ENCODE measurements at regions not wholly inside any gene's neighbourhood (a gene's known extent, or its start where the extent isn't known, plus 50 kb on each side); places are given as distances from the start of the nearest gene placed in this dataset.

- Histone ChIP-seq H3K27me3 (no peaks in the 10 kb centered on the region), H3K36me3 (replicated peaks in 1 of 2) (no peaks in the 10 kb centered on the region), H3K27ac (no peak overlapping the region), H3K4me3 (no peak overlapping the region), H3K9me3 (replicated peaks in 1 of 3) (no peaks in the 10 kb centered on the region), H3K4me1 (replicated peaks in 1 of 2) (no peaks in the 10 kb centered on the region)
- intact Hi-C loops (cut with DNase I), result no loop called here
- 87 to 92% (median 92%) methylated on average over 6 of the region's 6 CpGs for WGBS, 4 donors
- no peak for TF ChIP-seq POLR2A (IDR thresholded peaks at IDR 0.05)
- no peak for TF ChIP-seq CTCF (IDR thresholded peaks at IDR 0.05)
- no peak for DNase-seq
Observed at GRCh38 chr18:64295839-64296238, 147.0 kb upstream of the LINC00305 start.

DNA sequence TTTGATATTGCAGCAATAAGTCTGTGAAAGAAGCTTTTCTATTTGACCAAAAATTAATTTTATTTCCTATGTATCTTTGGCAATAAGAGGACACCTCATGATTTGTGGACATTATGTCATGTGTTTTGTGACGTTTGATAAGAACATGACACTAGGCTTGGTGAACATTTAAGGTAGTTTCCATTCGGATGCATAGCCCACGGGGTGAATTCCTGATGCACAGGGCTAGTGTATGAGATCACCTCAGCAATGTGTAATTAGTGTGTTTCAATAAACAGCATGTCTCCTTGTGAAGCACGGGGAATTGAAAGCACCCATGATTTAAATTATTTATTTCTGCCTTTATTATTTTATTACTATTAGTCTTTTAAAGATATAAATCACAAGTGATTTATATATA is 146.1 kb upstream of the LINC00305 start:
- WGBS, 4 donors, result 68 to 86% (median 75%) methylated on average over 4 of the region's 4 CpGs
- no peaks in the 10 kb centered on the region for H3K36me3 ChIP-seq (replicated peaks in 1 of 2)

GRCh38 chr18:64288432-64288831 is 139.5 kb upstream of the LINC00305 start:
- no peak for DNase-seq
- H3K27me3 ChIP-seq, result no peaks in the 10 kb centered on the region
- H3K27ac ChIP-seq, result no peak overlapping the region
- H3K36me3 ChIP-seq (replicated peaks in 1 of 2), result no peaks in the 10 kb centered on the region
- no peaks in the 10 kb centered on the region for H3K4me1 ChIP-seq (replicated peaks in 1 of 2)
- TF ChIP-seq CTCF (IDR thresholded peaks at IDR 0.05) (no peak), POLR2A (IDR thresholded peaks at IDR 0.05) (no peak)
- H3K4me3 ChIP-seq, result no peak overlapping the region
- intact Hi-C loops (cut with DNase I), result no loop called here
- no peaks in the 10 kb centered on the region for H3K9me3 ChIP-seq (replicated peaks in 1 of 3)
- 61 to 72% (median 67%) methylated on average over 2 of the region's 2 CpGs for WGBS, 4 donors

More for the DNA sequence above, 146.1 kb upstream of the LINC00305 start:
- no peak for DNase-seq
- no peak for TF ChIP-seq CTCF (IDR thresholded peaks at IDR 0.05)
- TF ChIP-seq POLR2A (IDR thresholded peaks at IDR 0.05), result no peak
- Histone ChIP-seq H3K27ac (no peak overlapping the region), H3K4me1 (replicated peaks in 1 of 2) (no peaks in the 10 kb centered on the region), H3K27me3 (no peaks in the 10 kb centered on the region), H3K9me3 (replicated peaks in 1 of 3) (no peaks in the 10 kb centered on the region), H3K4me3 (no peak overlapping the region)
- intact Hi-C loops (cut with DNase I), result no loop called here

DNA sequence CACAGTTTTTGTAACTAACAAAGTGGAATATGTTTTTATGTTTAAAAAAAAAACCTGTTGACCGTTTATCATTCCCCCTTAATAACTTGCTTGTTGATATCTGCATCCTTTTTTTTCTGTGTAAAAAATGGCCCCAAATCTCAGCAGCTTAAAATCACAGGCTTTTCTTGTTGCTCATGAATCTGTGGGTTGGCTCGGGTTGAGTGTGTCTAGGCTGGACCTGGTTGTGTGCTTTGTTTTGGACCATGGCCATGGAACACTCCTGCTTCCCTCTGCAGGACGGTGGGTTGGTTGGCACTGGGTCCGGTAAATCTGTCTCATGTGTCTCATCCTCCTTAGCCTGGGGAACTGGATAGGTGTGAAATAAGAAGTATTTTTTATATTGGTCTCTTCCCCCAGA is 139.0 kb upstream of the LINC00305 start:
- 61 to 74% (median 67%) methylated on average over 4 of the region's 4 CpGs for WGBS, 4 donors
- H3K4me1 ChIP-seq (replicated peaks in 1 of 2), result no peaks in the 10 kb centered on the region
- H3K9me3 ChIP-seq (replicated peaks in 1 of 3), result no peaks in the 10 kb centered on the region
- H3K36me3 ChIP-seq (replicated peaks in 1 of 2), result no peaks in the 10 kb centered on the region
- TF ChIP-seq POLR2A (IDR thresholded peaks at IDR 0.05), result no peak
- no peak for TF ChIP-seq CTCF (IDR thresholded peaks at IDR 0.05)
- intact Hi-C loops (cut with DNase I), result no loop called here
- no peak for DNase-seq
- H3K27me3 ChIP-seq, result no peaks in the 10 kb centered on the region
- no peak overlapping the region for H3K27ac ChIP-seq
- no peak overlapping the region for H3K4me3 ChIP-seq

Measured in adrenal gland (tissue), 9 donors.